GM19395 (cell line): ENCODE measurements at regions not wholly inside any gene's neighbourhood (a gene's known extent, or its start where the extent isn't known, plus 50 kb on each side); places are given as distances from the start of the nearest gene placed in this dataset.
A peak's percentile ranks its signal among the peaks of the same experiment; 100 is the strongest.
"Not testable (repeated sequence)": the region's sequence is repeated elsewhere in the genome, so short reads cannot be mapped to it uniquely, and the experiment has no call there.

Source experiments
- ATAC-seq: cut with Tn5 transposase; IDR thresholded peaks from one replicate; pipeline ENCODE4 v1.9.1; 2021; ENCODE audit warnings: mild to moderate bottlenecking, moderate library complexity; ENCODE audit not compliant: unreplicated experiment

DNA sequence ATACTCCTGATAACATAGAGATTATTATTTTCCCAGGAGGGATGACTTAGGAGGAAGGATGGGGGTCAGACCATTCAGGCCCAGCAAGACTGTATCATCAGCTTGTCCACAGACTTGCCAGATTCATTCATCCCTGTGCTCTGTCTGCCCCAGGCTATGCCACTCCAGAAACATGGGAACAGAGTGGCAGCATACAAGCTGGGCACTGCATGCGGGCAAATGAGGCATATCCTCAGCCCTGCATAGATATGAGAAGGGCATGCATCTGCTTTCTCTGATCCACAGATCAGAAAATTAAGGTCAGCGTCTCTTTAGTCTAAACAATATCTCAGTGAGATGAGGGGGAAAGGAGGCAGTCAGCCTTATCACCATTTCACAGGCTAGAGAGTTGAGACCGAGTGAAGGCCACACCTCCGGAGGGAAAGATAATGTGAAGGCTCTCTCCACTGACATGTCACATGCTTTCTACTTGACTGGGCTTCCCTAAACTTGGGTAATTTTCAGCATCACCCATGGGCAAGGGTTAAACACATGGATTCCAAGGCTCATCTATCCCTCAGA, 140.5 kb downstream of the TFAP2B start:
- no peak for ATAC-seq

DNA sequence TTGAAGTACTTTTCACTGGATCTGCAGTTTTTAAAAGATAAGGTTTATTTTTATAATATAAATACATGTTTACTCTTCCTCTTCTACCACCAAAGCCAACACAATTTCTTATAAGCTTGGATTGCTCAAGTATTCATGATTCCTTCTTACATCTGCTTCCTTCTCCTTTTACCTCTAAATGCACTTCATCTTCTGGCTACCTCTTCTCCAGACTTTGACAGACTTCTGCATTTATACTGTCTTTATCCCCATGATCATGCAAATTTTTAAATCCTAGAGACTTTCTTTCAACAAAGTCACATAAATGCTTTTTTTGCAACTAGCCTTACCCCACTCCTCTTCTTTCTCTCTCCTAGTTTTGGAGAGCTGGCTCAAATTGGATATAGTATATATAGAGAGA, 142.9 kb downstream of the TFAP2B start:
- ATAC-seq, result no peak

DNA sequence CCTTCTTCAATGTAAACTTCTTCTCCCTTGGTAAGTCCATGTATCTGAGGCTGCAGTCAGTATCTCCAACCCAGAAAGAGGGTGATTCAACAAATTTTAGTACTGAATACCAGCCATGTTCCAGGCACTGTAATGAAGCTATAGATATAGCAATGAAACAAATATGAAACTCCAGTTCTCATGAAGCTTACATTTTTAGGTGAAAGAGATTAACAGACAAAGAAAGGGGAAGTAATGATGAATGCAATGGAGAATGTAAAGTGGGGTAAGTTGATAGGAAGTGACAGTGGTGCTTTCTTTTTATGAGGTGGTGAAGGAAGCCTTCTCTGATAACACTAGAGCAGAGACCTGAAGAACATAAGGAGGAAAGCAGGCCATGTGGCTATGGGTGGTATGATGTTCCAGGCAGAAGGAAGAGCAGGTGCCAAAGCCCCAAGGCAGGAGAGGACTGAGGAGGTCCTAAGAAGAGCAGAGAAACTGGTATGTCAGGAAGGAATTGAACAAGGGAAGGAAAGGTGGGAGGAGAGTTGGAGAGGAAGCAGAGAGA, 143.6 kb downstream of the TFAP2B start:
- peak; percentile 46 for ATAC-seq

DNA sequence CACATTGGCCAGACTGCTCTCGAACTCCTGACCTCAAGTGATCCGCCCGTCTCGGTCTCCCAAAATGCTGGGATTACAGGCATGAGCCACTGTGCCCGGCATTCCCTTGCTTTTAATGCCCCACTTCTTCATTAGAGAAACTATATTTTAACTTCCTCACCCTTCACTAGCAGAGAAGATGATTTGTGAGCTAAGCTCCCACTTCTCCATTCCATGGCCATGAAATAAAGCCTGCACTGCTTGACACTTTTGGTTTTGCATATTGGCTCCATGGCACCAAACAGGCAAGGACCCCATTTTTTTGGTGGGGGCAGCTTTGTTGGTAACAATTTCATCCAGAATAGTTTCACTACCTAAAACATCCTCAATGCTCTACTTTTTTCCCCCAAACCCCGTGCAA, 145.3 kb downstream of the TFAP2B start:
- ATAC-seq, result no peak

DNA sequence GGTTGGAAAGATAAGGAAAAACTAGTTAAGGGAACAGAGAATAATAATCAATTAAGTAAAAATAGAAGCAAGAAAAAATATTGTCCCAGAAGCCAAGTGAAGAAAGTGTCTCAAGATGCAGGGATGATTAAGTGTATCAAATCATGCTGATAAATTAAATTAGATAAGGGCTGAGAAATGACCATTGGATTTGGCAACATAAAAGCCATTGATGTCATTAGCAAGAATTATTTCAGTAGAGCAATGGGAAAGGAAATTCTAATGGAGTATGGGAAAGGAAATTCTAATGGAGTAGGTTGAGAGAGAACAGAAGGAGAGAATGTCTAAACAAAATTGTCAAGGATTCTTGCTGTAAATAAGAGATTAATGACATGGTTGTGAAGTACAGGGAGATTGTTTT, 146.8 kb downstream of the TFAP2B start:
- ATAC-seq, result no peak

DNA sequence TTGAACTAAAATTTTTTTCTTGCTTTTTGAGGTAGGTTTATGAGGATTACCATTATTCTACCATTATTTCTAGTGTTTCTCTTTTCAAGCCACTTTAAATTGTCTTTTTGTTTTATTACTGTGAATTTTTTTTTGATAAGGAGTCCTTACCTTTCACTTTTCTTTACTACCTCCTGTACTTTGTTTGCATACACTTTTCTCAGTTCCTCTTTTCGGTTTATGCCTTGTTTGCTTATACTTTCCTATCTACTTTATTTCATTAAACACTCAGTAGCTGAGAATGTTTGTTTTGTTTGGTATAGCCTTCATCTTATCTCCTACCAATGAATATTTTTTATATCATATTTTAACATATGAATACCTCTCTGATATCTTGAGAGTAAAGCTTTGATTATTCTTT, 147.9 kb downstream of the TFAP2B start:
- peak; percentile 97 for ATAC-seq

DNA sequence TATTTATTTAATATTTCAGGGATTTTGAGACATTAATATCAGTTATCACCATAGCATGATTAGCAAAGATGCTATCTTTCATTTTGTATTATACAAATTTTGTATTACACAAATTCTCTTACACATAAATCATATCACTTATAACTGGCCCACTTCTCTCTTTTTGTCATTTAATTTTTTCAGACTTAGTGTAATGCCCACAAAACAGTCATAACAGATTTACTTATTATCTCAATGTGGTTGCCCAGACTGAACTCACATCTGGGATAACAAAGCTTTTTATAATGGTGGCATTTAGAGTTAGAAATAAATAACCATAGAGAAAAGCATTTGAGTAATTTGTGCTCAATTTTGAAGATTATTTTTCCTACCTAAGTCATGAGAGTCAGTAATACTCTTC, 148.3 kb downstream of the TFAP2B start:
- peak; percentile 53 for ATAC-seq

DNA sequence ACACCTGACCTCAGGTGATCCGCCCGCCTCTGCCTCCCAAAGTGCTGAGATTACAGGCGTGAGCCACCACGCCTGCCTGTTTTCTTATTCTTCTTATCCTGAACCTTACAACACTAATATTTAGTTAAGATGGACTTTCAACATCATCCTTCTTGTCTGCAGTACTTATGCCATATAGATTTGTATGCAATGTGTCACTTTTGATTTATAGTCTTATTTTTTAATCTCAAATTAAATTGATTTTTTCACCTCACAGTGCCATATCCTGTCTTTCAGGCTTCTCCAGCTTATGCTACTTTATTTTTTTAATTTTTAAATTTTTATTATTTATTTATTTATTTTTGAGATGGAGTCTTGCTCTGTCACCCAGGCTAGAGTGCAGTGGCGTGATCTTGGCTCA, 149.6 kb downstream of the TFAP2B start:
- not testable (repeated sequence) for ATAC-seq

DNA sequence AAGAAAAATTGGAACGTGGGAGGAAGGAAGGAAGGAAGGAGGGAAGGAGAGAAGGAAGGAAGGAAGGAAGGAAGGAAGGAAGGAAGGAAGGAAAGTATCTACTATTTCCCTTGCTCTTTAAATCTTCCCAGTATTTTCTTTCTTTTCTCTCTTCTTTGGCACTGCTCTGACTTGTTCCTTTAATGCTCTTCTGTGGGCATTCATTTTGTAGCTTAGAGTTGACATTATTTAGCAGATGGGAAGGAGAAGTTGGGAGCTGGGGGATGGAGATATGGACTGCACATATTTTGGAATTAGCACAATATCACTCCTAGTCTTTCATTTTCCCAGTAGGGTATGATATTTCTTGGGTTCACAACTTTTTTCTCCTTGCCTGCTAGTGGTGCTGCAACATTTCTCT, 152.2 kb downstream of the TFAP2B start:
- no peak for ATAC-seq

GRCh38 chr6:50973464-50973863, 154.8 kb downstream of the TFAP2B start:
- no peak for ATAC-seq

DNA sequence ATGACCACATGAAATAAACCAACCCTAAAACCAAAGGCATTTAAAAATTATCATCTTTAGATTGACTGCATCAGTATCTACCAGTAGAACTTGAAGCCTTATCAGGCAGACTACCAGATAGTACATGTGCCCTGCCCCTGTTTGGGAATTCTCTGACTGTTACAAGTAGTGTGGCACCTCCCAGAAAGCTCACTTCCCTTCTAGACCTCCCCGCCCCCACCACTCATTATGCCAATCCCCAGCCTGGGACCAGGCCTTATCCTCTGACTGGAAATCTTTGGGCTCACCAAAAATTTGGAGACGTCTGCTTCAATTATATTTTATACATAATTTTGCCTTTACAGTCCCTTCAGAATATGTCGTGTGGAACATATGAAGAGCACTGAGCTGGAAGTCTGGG, 155.6 kb downstream of the TFAP2B start:
- ATAC-seq, result no peak

DNA sequence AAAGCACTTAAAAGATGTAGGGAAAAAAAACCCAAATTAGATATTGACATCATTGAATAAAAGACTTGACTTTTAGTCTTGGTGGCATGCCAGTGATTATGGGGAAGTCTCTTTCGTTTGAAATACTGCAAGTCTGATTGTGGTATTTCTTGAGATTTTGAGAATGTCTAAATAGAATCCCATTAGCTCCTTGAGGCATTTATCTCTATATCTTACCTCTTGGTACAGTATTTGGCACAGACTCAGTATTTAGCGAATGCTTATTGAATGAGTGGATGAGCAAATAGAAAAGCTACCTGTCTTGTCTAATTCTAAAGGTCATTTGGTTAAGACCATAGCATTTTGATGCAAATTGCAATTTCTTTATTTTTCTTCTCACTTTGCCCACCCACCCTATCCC, 156.5 kb downstream of the TFAP2B start:
- no peak for ATAC-seq

DNA sequence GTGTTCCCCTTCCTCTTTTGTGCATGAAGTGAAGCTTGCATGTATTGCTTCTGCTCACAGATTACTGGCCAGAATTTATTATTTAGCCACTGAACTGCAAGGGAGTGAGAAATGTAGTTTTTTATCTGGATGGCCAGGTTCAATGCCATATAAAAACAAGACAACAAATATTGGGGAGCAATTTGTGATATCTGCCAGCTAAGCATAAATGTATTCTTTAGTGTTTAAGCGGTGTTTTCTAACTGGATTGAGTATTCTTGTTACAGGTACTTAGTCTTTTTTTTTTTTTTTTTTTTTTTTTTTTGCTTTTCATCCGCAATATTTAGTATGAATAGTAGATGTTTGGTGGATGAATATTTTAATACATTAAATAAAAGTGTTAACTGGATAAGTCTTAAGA, 158.2 kb downstream of the TFAP2B start:
- ATAC-seq, result no peak

DNA sequence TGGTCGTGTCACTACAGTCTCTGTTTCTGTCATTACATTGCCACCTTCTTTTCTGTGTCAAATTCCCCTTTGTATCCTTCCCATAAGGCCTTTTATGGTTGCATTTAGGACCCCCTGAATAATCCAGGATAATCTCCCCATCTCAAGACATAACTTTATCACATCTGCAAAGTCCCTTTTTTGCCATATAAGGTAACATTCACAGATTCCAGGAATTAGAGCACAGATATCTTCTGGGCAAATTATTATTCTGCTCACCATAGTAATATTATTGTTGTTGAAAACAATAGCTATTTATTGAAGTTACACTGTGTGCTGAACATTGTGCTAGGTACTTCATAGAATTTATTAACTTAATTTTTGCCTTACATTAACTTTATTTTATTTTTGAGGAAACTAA, 159.1 kb downstream of the TFAP2B start:
- no peak for ATAC-seq

- no peak for ATAC-seq
Observed at GRCh38 chr6:50978380-50979170, 159.9 kb downstream of the TFAP2B start.

DNA sequence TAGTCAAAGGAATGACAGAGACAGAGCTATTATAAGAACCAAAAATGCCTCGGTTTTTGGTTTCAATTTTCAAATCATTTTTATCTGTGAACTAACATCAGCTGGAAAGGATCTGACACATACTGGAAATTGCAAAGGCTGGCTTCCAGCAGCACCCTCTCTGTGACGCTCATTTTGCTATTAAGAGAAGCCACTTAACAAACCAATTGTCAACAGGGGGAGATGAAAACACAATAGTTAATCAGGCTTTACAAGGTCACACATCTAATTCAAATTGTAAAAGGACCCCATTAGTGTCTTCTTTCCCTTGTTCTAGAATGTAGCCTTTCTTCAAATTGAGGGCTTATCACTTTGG, 160.5 kb downstream of the TFAP2B start:
- ATAC-seq, result no peak

- ATAC-seq, result no peak
Observed at GRCh38 chr6:50984135-50984534, 165.5 kb downstream of the TFAP2B start.

DNA sequence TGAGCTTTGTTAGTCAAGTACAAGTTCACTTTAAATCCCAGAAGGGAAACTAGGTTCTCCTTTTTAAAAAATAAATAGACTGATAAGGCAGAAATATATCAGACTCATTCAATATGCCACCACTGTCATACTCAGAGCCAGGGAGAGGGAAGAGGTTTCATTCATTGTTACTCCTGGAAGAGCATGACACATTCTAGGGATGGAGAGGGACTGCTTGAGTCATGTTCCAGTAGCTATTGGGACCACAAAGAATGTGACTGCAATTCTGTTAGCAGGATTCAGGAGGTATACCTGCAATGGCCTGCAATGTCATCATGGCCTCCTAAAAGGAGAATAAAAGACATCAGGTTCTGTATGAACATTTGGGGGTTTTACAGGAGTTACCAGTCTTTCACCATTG, 167.6 kb downstream of the TFAP2B start:
- no peak for ATAC-seq

DNA sequence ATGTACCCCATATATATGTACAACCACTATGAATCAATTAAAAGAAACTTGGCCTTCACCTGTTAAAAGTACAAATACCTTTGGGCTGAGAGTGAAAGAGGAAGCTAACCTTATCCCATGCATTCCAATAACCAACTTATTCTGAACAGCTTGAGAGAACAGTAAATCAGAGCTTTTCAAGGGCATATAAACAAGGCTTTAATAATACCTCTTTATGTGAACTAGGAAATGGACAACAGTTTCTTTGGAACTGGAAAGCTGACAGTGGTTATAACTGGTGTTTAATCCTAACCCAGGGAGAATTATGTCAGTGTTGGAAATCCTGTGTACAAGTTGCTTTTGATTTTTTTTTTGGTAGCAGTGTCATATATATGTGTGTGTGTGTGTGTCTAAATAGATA, 170.5 kb downstream of the TFAP2B start:
- no peak for ATAC-seq

DNA sequence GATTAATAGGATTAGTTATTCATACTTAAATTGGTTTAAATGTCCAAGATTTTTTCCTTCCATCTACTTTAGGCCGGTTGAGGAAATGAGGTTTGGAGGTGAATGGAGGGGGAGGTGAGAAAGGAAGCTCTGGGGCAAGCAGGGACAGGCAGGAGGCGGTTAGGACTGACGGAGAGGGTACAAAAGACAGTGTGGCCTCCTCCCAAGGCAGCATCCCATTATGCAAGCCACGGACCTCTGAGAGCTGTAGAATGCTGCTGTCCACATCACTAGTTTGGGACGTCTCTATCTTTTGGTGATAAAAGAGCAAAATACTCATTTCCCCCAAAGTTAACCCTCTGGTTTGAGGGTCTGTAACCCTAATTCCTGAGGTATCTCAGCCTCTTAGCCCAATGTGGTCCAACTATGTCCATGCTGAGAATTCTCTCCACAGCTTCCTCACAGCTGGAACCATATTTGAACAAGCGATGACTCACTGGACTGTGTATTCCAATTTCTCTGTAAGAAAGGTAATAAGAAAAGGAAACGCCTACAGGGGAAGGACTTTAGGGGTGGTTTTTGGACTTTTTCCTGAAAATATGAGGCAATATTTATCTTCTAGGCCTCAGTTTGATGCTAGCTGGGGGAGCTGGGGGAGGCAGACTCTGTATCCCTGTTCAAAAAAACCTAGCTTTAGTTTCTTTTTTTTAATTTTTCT, 172.2 kb downstream of the TFAP2B start:
- no peak for ATAC-seq

DNA sequence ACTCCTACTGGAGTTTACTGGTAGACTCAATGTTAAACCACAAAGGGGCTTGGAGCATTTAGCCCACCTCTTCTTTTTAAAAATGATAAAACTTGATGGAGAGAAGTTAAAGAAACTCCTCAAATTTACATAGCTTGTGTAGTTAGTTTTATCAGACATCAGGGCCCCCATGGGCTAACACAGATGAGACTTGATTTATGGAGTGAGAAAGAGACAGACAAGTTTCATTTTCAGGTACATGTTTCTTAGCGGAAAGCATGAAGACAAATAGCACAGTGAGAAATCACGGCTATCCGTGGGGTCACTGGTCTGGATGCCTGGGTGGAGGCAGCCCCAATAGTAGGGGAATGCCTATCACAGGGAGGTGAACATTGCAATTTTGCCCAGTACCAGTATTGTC, 173.6 kb downstream of the TFAP2B start:
- ATAC-seq, result no peak
